HG03103 (cell line): ENCODE measurements at regions not wholly inside any gene's neighbourhood (a gene's known extent, or its start where the extent isn't known, plus 50 kb on each side); places are given as distances from the start of the nearest gene placed in this dataset.
"Not testable (repeated sequence)": the region's sequence is repeated elsewhere in the genome, so short reads cannot be mapped to it uniquely, and the experiment has no call there.

ENCODE experiments used
- ATAC-seq: cut with Tn5 transposase; IDR thresholded peaks from one replicate; pipeline ENCODE4 v1.9.1; 2021; ENCODE audit warnings: low read depth; ENCODE audit not compliant: unreplicated experiment

DNA sequence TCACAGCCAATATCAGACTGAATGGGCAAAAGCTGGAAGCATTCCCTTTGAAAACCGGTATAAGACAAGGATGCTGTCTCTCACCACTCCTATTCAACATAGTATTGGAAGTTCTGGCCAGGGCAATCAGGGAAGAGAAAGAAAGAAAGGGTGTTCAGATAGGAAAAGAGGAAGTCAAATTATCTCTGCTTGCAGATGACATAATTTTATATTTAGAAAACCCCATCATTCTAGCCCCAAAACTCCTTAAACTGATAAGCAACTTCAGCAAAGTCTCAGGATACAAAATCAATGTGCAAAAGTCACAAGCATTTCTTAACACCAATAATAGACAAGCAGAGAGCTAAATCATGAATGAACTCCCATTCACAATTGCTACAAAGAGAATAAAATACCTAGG is 461.7 kb downstream of the PDGFC start:
- not testable (repeated sequence) for ATAC-seq

DNA sequence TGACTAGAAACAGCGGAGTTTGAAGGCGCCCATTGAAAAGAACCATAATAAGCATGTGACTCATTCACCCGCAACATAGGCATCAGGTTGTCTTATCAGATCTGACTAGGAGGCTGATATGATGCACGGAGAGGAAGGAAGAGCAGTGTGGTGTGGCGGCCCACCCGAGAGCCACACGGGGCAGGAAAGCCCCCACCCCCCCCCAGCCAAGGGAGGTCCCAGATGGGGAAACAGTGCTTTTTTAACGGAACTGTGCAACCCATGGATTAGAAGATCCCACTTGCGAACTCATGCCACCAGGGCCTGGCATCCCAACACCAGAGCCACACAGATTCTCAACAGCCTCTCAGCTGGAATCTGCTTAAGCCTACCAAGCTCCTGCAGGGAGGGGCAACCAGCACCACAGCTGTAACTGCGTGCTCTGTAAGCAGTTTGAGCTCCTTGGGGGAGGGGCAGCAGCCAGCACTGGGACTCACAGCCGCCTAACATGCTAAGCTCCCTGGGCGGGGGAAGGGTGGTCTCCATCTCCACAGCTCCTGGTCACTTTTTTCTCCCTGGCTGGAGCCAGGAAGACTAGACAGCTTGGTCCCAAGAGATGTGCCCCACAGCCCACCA is 466.2 kb downstream of the PDGFC start:
- no peak for ATAC-seq

DNA sequence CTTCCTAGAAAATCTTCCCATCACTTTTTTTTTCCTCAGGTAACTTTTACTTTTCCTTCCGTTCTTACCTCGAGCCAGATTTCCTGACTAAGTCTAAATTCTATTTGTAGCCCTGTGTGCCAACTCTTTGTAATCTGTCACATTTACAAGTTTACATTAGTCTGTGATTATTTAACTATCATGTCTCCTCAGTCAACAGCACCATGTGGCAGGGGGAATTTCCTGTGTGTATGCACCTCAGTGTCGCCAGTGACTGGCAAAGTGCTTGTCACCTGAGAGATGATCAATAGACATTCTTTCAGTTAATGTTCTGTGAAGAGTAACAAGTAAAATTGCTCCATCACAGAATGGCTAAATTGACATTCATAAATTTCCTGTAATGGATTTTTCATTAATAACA is 468.5 kb downstream of the PDGFC start:
- ATAC-seq = no peak

DNA sequence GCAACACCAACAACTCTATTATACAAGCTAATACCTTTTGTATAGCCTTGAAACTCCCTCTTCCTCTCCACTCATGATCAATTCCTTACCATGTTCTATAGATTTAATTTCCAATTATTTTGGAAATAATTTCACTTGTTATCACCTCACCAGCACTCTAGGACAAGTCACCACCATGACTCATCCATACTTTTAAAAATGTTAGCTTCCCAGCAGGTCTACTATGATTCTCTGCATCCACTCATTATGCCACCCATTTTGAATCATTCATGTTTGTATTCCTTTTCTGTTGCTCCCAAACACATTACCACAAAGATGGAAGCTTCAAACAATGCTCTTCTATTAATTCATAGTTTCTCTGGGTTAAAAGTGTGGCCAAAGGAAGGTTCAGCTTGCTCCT is 469.6 kb downstream of the PDGFC start:
- no peak for ATAC-seq

DNA sequence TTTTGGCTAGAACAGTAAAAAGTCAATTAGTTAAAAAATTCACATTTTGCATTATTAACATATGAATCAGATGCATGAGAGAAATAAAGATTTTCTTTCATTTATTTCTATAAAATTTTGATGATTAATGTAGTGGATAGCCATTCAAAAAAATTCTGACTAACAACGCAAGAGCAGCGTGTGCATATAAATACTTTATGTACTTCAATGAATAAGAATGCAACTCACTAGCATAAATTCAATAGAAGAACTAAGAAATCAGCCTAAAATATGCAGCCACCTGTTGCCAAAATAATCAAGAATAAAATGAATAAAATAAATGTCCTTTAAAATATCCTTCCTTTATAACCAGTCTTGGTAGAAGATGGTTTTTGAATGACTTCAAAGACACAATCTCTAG is 471.9 kb downstream of the PDGFC start:
- no peak for ATAC-seq

DNA sequence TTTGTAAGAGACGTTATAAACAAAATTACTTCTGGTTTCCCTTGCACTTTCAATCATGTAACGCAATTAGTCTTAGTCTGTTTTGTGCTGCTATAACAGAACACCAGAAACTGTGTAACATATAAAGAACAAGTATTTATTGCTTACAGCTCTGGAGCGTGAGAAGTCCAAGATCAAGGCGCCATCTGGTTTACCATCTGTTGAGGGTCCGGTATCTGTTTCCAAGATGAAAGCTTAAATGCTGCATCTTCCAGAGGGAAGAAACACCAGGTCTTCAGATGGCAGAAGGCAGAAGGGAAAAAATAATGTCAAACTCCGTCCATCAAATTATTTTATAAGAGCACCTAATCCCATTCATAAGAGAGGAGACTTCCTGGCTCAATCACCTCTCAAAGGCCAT is 474.1 kb downstream of the PDGFC start:
- ATAC-seq = no peak

DNA sequence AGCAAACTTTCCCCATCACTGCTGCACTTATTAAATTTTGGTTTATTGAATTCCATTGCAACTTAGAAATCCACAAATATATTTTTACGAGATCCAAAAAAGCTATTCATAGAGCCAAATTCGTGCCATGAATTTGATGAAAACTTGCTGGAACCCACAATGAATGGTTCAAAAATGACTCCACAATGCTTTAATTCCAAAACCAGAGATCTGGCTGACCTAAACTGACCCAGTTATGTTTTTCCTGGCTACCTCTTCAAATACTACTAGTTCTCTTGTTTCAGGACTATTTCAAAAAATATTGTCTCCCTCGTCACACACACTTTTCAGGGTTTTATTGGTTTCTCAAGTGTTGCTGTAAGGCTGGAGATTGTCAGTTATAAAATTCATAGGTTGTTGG is 474.8 kb downstream of the PDGFC start:
- no peak for ATAC-seq

DNA sequence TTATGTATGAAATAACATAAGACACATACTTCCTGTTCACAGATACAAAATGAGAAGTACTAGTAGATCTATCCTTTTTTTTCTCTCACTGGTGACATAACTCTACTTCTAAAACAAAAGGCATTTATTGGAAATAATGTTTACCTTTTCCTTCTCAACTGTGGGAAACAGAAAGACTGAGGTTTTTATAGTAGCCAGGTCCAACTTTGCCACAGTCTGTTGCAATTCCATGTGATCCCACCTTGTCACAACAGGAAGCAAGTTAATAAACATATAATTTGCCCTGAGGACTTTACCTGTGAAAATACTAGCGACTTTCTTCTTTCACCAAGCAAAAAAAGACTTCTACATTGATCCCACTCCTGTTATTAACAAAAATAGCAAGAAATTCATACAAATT is 475.8 kb downstream of the PDGFC start:
- ATAC-seq = no peak

DNA sequence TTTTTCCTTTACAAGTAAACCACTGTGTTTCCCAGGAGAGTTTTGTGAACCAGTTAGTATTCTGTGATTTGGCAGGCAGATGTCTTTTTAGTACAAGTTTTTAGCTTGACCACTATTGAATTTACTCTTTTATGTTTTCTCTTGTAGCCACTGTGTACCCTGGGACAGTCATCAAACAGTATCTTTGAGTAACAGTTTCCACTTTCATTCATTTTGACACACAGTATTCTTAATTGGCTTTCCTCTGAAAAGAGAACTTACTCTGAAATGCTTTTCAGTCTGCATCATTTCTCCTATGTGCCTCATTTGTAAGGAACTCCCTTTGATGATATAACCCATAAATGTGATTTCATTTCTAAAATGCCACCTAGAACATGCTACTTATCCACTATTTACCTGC is 476.5 kb downstream of the PDGFC start:
- no peak for ATAC-seq

DNA sequence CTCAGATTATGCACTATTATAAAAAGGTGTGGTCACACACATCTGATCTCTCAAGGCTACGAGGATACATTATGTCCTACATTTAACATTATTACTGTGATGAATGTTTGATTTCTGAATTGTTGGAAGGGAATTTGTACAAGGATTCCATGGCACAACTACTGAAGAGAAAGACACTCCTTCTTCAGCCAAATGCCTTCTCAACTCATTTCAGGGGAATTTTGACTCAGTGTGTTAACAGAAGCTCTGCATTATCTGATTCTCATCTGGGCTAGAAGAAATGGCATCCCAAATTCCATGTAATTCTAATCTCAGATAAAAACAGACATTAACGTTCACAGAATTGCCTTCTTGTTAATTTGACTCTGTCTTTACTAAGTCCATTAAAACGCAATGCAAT is 477.7 kb downstream of the PDGFC start:
- ATAC-seq = no peak

DNA sequence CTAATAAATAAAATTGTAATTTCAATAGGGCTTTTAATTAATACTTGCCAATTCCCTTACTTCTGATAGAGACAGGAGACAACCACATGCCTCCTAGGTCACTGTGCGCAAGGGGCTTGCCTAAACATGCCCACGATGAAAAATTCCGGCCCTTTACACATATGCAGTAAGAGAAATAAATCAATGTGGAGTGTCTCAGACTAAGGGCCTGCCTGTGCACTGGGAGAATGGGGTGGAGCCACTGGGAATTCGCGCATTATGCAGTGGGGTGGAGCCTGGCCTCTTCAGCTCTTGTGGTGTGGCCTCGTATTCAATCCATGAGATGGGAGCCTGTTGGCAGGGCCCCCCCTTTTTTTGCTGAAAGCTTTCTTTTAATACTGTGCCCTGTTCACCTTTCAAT is 484.5 kb downstream of the PDGFC start:
- ATAC-seq = no peak

DNA sequence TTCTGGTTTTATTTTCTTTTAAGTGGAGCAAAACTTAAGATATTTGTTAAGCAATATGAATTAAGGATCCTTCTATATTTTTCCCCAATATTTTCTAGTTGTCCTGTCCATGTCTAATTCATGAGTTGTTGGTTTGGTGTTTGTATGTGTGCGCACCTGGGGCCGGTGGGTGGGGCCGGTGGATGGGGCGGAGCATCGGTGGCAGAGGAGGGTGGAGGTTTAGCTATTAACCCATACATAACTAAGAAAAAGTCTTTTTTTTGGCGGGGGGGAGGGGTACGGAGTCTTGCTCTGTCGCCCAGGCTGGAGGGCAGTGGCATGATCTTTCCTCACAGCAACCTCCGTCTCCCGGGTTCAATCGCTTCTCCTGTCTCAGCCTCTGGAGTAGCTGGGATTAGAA is 489.8 kb downstream of the PDGFC start:
- no peak for ATAC-seq

DNA sequence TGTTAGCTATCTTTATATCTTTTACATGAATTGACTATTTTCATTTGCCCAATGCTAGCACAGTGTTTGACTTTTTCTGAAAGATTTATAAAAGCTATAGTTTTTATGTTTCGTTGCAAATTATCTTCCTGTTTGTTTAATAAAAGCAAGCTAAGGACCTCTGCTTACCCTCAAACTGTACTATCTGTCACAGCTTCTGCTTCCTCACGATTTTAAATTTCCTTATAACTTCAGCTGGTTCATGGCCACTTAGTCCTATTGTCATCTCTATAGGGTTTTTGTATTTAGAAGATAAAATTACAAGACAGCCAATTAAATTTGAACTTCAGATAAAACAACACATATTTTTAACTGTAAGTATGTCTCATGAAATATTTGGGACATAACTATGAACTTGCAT is 494.0 kb downstream of the PDGFC start:
- no peak for ATAC-seq

DNA sequence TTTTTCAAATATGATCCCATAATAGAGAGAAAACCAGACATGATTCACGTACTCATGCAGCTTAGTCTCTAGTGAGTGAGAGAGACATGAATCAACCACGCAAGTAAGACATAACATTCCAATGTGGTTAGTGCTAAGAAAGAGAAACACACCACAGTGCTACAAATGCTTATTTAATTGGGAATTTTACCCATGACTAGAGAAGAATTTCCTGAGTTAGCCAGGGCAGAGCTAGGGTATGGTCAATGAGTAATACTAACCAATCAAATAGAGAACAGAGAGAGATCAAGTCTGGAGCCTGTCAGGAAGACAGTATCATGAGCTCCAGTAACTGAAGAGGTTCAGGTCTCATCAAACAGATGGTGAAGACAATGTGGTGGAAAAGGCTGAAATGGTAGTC is 495.2 kb downstream of the PDGFC start:
- no peak for ATAC-seq

DNA sequence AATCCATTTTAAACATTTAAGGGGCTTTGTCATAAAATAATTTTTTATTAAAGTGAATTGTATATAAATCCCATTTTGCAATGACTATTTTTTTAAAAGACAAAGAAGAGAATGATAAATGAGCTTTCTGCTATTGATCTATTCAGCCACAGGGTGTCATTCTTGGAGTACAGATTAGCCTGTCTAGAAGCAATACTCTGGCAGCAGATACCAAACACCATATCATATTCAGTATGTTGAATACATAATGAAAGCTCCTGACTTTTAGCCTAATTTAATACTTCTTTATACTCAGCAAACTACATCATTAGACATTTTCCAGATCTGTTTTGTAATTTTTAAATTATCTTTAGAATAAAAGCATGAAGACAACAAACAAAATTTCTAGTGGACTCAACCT is 496.3 kb downstream of the PDGFC start:
- no peak for ATAC-seq

DNA sequence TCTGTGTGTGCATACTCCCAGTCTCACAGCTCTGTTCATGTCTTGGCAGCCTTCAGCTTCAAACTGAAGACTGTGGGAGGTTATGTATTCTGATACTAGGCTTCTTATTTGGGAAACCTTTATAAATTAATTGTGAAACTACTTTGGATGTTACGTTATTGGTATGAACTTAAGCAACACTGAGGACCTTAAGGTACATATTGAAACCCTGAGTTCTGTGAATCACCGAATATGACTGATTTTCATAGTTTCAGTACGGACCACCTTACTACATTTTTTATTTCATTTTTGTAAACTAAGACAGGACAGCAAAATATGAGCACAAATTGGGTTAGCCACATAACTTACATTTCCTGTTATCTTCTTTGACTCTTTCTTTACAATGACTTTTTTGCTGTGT is 498.4 kb downstream of the PDGFC start:
- ATAC-seq = no peak

DNA sequence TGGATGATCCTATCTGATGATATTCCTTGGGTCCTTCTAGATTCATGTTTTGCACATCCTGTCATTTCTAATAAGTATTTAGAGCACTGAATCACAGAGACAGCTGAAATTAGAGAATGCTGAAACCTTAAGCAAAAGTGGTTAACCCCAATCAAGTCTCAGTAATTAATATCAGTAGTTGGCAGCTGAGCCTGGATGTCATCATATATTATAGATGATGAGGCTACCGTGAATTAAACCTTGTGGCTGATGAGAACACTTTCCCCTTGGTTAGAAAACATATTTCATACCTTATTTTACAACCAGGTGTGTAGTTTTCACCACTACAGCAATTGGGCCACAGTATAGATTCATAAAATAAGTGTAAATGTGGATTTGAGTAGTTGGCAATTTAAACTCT is 499.0 kb downstream of the PDGFC start:
- ATAC-seq = no peak

DNA sequence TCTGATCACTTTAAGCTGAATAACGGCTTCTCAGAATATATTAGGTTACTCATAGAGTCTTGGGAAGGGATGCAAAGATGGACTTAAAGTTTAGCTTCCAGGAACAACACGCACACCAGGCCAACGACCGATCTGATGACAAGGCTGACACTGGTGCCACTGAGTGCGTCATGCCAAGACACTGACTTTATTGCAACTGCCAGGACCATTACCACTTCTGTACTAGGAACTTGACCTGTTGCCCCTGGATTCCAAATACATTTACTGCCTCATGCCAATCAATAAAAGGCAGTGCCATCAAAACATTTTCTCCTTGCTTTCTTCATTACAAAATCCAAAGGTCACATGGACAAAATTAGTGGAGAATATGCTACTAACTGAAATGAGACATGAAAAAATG is 505.9 kb upstream of the CTSO start:
- ATAC-seq = no peak

DNA sequence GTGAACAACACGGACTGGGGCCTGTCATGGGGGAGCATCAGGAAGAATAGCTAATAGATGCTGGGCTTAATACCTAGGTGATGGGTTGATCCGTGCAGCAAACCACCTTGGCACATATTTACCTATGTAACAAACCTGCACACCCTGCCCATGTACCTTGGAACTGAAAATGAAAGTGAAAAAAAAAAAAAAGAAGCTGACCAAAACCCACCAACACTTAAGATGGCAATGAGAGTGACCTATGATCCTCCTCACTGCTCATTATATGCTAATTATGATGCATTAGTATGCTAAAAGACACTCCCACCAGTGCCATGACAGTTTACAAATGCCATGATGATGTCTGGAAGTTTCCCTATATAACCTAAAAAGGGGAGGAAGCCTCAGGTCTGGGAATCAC is 503.2 kb upstream of the CTSO start:
- no peak for ATAC-seq

DNA sequence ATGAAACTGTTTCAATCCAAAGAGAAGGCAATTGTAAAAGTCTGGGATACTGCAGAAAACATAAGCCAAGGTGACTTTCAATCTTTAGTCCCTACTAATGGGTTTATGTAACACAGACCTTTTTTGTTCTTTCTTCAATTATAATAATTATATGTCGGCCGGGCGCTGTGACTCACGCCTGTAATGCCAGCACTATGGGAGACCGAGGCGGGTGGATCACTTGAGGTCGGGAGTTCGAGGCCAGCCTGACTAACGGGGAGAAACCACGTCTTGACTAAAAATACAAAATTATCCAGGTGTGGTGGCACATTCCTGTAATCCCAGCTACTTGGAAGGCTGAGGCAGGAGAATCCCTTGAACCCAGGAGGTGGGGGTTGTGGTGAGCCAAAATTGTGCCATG is 489.8 kb upstream of the CTSO start:
- ATAC-seq = no peak

DNA sequence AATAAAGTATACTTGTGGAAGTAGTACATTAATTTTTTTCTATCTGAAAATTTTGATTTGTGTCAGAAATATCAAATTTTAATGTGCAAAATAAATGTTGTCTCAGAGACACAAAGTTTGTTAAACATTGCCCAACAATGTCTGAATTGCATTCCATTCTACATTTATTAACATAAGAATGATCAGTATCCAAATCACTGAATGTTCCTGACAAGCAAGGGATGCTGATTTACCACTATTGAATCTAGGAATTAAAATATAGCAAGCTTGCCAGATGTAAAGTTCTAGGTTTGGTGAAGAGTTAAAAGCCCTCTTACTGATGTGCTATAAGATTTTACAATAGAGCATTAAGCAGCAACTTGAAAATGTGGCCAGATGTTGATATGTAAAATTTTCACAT is 489.2 kb upstream of the CTSO start:
- ATAC-seq = no peak

DNA sequence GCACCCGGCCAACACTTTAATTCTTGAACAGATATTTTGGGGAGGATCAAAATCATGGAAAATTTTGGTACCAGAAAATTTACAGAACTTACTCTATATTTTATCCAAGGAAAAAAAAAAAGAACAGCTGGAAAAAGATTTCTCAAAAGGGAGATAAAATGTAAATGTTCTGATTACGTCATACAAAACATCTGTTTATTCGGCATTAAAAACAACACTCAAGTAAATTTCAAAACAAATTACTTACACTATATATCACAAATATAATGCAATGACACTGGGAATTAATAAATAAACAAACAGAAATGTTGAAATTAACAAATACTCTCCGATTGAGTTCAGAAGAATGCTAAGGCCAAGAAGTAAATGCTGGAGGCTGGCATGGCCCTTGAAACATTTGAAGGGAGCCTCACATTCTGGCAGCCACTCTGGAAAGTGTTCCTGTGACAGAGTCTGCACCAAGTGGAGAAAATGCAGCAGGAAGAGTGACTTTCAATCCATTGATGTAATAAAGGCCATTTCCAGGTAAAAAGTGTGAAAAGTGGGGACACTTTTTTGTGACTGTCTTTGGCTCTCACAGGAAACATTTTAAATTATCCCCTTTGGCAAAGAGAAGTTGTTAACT is 486.0 kb upstream of the CTSO start:
- no peak for ATAC-seq

DNA sequence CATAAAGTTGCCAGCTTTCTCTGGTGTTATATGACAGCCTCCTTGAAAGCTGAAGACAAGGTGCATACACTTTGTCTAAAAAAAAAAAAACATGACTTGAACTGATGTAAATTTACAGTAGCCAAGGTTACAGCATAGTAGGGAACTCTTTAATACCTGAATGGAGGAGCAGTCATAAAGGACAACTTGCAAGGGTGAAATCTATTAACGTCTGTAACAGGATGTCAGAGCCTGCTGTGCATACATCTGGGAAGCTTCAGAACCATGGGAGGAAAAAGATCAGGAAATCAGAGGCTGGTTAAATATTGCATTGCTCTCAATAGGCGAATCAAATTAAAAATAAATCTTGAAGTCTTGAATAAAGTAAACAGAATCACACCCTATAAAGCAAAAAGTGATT is 484.0 kb upstream of the CTSO start:
- ATAC-seq = no peak
